Activated CD4-positive, CD25-positive, alpha-beta regulatory T cell (primary cell): ENCODE measurements at regions not wholly inside any gene's neighbourhood (a gene's known extent, or its start where the extent isn't known, plus 50 kb on each side); places are given as distances from the start of the nearest gene placed in this dataset.

ENCODE experiments used
- DNase-seq, 4 experiments: peaks; one replicate each; lab custom pipeline; 2025; lab: John Stamatoyannopoulos, UW

DNA sequence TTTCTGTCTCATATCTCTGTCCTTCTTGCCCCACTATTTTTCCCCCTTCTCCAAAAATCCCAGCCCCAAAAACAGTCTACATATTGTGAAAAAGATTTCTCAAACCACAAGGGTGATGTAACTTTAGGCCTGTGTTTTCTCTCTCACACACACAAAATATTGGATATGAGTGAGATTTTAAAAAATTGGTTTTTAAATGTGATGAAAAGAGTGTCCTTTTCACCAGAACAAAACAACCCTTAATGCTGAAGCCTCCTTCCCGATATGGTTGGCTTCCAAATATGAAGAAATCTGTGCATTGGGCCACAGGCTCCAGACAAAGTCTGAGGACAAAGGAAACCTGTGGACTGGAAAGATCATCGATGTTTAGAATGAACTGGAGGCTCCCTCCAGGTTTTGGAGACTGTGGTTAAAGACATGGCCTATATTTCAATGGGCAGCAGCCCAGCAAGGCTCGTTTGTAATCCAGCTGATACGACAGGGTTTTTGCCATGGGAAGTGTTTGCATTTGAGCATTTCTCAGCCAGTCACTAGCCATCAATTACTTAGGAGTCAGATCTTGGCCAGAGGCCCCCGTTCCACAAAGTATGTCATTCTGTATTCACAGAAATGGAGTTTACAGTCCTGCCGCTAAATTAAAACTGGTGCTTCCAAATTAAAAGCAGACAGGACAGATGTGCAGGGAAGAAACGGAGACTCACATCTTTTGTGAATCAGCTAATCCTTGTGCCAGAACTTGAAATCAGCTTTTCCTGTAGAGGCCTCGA lies 546.3 kb downstream of the EBF1 start:
- no peak for DNase-seq

DNA sequence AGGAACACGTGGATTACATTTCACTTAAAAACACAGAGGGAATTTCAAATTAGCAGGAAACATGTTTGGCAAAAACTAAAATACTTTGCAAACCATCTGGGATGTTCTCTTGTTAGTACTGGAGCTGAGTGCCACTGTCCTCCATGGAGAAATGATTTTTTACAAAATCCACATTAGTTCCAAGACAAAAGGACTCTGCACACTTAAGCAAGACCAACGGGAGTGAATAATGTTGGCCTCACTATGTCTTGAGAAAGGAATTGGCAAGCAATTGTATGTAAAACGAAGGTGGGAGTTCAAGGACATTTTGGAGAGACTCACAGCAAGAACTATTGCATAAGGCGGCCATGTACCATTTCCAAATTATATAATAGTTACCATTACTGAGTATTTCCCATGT lies 547.5 kb downstream of the EBF1 start:
- no peak for DNase-seq

DNA sequence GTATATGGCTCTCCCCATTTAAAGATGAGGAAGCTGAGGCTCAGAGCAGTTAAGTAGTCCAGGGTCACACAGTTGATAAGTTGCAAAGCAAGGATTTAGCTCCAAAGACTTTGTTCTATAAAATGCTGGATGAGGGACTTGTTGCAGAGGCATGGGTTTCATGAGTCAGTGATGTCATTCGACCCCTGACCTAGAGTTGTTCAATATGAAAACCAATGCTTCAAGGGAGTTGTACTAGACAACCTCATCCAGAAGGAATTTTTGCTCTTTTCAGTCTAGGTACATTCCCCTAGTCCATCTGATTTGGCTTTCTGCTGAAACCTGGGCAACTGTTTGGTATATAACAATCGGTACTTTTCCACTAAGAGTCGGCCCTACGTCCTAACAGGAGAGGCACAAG lies 550.4 kb downstream of the EBF1 start:
- DNase-seq: no peak

DNA sequence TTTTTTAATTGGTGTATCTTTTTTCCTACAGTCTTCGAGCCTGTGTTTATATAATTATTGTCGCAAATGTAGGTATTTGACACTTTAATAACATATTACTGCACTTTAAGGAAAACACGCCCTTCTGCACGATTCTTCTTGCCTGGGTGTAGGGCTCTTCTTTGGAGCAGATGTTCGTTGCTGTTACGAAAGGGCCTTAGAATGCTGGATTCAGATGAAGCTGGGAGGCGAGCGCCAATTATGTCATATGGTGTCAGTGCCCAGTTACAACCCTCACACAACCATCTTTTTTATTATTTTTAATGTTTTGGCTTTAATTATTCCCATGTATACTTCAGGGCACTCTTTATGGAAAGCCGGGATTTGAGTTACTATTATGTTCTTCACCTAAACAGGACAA lies 553.0 kb downstream of the EBF1 start:
- no peak for DNase-seq

DNA sequence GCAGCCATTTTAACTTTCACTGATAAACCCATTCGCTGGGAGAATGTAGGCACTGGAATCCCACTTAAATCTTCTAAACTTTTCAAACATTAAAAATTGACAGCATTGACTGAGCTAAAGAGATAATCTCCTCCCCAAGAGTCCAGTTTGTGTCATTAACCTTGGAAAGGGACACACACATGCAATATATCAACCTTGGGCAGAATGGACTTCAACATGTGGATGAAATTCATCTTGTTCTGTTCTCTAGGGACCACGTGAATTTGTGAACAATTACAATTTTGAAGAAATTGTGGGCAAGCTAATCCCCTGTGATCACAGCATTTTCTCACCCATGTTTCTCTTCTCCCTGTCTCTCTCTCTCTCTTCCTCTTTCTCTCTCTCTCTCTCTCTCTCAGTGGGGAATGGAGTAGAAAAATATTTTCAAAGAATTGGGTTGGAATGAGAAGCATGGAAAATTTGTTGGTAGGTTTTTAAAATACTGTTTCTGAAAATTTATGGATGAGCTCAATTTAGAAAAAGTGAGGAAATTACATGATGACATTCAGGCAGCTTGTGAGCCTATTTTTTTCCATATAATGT lies 553.7 kb downstream of the EBF1 start:
- DNase-seq: no peak

DNA sequence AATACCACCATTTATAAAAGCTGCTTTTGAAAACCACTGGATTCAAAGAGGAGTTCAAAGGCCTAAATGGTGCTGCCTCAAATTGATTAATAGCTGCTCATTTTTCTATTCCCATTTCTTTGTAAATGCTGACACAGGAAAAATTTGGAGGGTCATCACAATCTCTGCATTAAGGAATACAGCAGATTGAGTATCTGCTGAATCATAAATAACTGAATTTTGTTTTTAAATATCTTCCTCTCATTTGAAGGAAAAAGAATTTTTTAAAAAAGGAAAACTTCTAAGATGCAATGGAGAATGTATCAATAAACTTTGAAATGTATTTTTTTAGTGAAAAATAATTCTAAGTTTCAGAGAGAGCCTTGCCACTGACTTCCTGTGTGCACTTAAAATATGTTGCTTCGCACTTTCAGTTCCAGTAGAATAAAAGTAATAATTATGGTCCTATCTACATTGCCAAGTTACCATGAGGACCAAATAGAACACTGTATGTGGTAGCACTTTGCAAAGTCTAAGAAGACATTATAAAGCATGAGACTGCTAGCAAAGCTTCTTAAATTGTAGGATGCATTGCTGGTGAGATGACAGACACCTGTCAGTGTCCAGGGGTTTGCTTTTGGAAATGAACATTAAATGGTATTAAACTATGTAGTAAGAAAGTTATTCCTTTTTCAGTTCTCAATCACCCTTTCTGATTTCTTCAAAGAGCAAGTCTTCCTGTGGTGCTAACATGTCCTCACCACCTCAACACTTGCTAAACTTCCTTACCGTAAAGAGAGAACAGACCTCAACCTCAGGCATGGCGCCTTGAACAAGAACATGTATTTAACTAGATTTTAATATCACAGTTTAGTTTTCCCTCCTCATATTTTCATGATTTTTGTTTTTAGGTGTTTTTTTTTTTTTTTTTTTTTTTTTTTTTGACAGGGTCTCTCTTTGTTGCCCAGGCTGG lies 555.1 kb downstream of the EBF1 start:
- DNase-seq: no peak

DNA sequence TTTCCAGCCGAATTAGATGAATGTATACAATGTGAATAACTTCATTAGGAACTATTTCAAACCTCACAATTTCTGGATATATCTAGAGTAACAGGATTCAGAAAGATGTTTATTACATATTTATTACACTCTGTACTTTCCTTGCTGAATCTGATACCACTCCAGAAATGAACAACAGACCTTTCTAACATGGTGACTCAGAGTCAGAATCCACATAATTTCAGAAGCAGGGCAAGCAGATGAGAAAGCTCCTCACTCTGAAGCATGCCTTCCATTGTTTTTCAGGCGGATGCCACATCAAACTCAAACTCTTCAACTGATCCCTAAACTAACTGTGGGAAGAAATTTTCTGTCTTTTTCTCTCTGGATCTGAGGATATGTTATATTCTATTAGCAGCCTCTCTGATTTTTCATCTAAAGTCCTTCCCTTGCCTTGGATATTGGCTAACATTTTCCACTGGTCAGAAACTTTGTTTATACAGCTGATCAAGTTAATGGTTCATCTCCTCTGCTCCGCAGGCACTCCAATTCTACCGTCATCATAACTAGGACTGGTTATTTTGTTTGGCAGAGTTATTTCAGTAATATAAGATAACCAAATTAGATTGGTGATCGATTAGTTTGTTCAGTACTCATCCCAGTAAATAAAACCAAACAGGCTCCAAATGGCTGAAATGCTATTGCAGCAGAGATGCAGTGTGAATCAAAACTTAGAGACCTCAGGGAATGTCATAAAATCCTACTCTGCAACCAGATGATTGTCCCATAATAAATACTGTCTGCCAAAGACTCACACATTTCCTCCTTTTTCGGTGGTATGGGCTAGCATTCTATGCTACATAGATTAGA lies 556.0 kb downstream of the EBF1 start:
- DNase-seq: no peak

DNA sequence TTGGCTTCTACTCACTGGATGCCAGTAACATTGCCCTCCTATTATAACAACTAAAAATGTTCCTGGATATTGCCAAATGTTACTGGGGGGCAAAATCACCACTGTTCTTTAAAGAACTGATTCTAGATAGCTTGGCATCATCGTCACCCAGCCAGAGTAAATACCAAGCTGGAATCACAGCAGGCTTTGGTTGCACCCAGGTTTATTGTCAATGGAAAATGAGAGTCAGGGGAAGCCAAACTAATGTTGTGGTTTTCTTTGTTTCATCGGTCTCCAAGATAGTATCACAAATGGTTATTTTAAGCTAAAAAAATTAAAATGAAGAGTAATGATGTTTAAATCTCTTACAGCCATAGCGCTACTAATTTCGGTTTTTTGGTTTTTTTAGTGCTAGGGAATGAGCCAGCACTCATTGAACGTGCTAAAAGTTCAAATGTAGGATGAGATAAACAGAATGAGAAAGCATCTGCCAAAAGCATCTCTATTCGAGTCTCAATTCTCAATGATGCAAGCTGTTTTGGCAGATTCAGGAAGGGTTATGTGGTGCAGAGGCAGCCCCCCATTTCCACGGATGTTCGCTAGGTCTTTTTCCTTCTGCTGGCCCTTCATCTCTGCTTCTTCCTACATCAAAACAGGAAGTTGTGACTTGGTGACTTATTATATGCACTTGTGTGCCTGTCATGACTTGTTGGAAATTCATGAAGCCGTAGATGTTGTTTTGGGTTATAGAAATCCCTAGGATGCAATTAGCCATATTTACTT lies 558.0 kb downstream of the EBF1 start:
- no peak for DNase-seq

DNA sequence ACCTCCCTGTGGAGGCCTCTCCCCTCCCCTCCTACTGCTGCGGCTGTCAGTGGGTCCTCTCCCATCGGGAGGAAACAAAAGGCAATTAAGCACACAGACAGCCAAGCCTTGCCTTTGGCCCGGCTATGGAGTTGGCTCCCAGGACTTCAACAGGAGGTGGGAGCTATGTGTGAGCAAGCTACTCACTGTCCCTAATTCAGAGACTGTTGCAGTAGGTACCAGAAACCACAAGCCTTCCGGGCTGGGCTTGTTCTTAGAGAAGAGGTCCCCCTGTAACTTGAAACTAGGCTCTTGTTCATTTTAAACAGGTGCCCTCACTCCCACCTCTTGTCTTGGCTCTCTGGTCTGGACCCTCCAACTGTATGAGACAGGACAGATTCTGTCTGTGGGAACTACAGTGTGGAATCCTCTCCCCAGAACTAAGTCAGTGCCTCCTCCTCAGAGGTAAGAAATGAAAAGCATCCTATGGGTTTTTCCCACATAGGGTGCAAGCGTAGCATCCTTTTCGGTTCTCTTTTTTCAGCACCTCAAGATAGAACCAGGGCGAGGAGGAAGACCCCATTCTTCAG lies 561.1 kb downstream of the EBF1 start:
- no peak for DNase-seq

DNA sequence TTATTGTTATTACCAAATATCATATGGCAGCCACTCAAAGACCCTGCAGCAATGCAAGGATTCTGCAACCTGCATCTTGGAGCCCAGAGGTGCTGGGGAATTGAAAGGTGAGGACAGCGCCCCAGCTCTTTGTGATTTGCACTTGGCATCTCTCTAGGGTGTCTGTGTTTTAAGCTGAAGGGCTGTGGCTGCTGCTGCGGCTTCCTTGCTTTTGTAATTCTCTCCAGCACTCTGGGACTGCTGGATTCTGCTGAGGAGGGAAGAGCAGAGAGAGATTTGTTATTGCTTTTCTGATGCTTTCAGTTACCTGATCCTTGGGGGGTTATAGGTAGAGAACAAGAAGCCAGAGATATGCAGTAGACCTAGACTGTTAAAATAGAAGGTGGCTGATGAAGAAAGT lies 562.4 kb downstream of the EBF1 start:
- no peak for DNase-seq

DNA sequence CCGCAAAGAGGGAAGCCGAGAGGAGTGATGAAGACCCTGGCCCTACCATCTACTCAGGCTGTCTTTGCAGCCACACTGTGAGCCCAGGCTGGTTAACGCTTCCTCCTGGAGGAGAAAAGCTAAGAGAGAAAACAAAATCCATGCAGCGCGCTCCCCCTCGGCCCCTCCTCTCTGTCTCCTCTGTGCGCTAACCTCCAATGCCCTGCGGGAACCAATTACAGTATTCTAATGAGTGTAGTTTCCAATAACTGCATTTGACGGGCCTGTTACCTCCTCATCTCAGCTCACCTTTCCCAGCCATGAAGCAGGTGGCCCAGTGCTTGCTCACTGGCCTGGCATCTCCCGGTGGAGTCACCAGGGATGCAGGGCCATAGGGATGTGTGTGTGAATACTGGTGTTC lies 565.5 kb downstream of the EBF1 start:
- DNase-seq: no peak

DNA sequence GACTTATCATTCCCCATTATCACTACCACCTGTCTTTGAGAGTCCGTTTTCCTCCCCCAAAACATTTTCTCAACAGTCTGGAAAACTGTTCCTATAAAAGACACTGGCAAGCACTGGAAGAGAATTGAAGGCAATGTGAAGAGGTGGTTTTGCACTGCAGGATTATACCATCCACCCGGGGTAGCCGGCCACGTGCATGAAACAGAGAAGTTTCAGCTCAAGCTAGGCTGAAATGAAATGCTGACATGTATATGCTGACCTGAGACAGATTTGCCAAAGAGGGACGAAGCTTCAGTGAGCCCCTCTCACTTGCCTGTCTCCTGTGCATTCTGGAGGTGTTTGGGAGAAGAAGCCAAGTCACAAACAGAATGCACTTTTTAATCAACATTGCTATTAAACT lies 567.0 kb downstream of the EBF1 start:
- DNase-seq: no peak

DNA sequence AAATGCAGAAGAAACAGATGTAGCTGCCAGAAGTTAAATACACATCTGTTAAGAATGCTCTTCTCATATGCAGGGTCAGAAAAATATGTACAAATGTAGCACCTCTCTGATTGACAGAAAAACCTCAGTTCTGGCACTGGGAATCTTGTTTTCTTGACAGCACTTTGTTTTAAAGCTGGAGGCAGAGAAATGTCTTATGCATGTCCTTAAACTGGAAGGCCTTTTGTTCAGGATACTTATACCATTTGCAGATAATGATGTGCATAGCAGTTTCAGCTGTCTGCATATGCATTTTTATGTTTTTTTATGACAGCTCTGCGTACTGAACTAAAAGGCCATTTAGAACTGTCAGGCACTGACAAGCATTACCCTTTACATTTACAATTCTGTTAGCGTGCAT lies 567.9 kb downstream of the EBF1 start:
- DNase-seq: no peak

DNA sequence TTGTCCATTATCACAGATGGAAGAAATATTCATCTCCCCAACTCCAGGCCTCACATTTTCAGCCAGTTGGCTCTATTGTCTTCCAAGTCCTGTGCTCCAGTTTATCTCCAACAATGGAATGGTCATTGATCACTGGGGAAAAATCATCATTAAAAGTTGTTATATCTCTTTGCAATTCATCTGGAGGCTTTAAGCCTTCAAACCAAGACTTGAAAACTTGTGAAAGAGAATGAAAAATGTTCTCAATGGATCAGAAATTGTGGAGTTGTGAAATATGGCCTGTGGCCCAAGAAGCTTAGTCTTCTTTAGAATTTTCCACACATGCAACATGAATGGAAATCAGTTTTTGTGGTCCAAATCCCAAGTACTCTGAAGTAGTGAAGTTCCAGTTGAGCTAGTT lies 569.6 kb downstream of the EBF1 start:
- no peak for DNase-seq

DNA sequence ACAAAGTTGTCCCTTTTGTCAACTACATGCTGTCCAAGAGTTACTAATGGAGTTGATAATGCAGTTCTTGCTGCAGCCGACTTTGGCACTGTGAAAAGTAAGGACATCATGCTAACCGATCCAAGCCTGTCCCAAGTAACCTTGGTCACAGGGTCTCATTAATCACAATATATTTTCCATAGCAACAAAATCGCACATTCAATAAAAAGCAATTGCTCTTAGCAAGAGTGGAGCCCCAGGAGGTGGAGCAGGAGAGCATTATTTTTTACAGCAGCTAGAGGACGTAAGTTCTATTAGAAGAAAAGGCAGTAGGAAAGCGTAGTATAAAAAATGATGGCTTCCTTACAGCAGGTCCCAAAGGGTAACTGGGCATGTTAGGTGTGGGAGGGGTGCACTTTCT lies 570.3 kb downstream of the EBF1 start:
- DNase-seq: no peak

DNA sequence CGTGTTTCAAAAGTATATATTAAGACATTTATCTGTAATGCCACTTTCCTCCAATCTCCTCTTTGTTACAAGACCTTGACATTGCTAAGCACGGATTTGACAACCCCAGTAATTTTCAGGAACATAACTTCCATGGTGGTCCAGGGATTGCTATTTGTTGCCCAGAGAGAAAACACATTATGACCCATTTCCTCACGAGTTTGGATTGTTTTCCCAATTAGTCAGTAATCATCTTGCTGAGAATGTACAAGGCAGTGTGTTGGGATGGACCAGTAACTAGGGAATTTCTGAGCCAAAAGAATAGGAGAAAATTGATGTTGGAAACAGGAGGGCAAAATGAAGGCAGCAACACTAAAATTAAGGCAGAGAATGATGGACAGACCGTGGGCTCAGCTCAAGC lies 574.1 kb downstream of the EBF1 start:
- DNase-seq: no peak

DNA sequence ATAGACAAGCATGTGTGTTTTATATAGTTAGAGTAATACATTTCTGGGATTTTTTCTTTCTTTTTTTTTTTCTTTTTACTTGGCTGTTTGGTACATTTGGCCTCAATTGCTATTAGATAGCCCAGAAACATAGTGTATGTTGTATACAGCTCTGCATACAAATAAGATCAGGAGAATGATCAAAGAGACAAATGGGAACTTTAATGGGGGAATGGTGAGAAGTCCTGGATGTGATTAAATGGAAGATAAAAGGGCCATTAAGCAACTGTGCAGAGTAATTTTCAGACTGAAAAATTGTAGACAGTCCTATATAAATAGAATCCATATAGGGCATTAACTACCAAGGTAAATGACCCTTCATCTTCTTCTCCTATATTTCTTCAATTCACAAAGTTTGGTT lies 575.6 kb downstream of the EBF1 start:
- no peak for DNase-seq

DNA sequence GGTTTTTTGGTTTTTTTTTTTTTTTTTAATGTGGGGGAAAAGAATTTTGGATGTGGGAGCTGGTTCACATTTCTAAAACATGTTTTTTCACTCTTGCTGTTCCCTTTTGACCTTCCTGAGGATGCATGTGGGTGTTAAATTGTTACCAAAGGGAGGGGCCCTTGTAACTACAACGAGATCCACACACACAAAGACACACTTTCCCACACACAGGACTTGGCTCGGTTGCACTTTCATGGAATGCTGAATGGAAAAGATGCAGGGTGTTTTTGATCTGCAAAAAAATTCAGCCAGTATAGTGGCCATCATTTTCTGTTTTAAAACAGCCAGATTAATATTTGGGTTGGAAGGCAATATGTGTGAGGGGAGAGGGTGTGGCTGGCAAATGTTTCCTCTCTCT lies 576.9 kb downstream of the EBF1 start:
- DNase-seq: no peak

DNA sequence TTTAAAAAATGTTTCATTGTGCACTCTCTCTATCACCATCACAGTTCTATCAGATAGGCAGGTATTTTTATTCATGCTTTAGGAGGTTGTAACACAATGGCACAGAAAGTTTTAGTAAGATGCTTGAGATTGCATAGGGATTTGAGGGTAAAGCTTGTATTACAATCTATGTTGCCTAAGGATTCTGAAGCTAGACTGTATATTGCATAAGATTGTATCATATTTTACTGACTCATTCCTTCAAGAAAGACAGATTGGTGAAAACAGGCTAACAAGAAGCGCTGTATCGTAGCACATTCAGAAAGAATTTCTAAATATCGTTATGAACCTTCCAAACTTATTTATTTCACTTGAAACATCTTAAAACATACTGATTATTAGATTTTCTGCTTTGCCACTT lies 577.7 kb downstream of the EBF1 start:
- no peak for DNase-seq

DNA sequence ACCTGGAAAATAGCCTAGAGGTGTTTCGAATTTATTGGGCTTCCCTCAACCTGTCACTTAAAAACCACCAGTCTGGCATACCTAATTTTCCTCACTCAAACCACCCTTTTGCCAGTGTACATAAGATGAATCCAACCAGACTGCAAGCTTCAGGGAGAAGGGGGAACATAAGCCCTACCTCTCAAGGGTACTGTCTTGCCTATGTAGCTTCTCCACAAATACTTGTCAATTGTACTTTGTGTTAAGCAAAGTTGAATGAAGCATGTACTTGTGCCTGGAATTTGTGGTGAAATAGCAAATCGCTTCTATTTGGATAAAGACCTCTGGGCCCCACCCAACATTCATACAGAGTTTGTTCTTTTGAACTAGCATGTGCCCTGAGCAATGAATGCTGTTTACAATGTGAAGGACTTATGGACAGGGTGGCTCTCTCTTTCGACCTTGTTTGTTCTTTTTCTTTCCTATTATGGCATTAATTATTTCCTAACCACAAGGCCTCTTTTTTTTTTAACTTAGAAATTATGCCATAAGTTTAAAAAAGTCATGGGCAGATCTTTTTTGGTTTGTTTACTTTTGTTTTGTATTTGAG lies 580.2 kb downstream of the EBF1 start:
- no peak for DNase-seq

DNA sequence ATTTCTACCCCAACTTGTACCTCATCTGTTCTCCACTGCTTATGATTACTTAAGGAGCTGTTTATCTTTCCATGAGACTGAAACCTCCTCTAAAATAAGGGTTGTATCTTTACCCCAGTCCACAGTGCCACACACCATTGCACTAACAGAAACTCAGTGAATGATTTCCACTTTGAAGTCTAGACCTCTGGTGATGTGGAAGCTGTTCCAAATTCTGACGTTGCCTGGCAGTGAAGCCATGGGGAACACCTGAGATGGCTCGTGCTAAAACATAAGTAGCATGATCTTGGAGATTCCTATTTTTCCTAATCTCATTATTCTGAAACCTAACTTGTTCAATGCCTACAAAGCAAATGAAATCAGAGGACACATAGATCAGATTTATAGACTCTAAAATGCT lies 583.2 kb downstream of the EBF1 start:
- DNase-seq: no peak
